ENCODE measurements at regions not wholly inside any gene's neighbourhood (a gene's known extent, or its start where the extent isn't known, plus 50 kb on each side); places are given as distances from the start of the nearest gene placed in this dataset.

GRCh38 chr5:167863883-167864282 is 427.6 kb upstream of the WWC1 start:
- TF ChIP-seq, protein P1, sequence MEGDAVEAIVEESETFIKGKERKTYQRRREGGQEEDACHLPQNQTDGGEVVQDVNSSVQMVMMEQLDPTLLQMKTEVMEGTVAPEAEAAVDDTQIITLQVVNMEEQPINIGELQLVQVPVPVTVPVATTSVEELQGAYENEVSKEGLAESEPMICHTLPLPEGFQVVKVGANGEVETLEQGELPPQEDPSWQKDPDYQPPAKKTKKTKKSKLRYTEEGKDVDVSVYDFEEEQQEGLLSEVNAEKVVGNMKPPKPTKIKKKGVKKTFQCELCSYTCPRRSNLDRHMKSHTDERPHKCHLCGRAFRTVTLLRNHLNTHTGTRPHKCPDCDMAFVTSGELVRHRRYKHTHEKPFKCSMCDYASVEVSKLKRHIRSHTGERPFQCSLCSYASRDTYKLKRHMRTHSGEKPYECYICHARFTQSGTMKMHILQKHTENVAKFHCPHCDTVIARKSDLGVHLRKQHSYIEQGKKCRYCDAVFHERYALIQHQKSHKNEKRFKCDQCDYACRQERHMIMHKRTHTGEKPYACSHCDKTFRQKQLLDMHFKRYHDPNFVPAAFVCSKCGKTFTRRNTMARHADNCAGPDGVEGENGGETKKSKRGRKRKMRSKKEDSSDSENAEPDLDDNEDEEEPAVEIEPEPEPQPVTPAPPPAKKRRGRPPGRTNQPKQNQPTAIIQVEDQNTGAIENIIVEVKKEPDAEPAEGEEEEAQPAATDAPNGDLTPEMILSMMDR (IDR thresholded peaks at IDR 0.05; ENCODE audit: insufficient read depth, low read length): no peak
- no peak for DNase-seq (ENCODE audit: low read depth)

GRCh38 chr5:167864801-167865200 is 426.6 kb upstream of the WWC1 start:
- TF ChIP-seq, protein P1 (IDR thresholded peaks at IDR 0.05; ENCODE audit: insufficient read depth, low read length): no peak
- DNase-seq (ENCODE audit: low read depth): no peak
- H3K4me3 ChIP-seq (ENCODE audit: low read depth, low read length): no peak overlapping the region

More at GRCh38 chr5:167863883-167864282, 427.6 kb upstream of the WWC1 start:
- no peak overlapping the region for H3K4me3 ChIP-seq (ENCODE audit: low read depth, low read length)

- H3K4me3 ChIP-seq (ENCODE audit: low read depth, low read length): no peak overlapping the region
- TF ChIP-seq, protein P1 (IDR thresholded peaks at IDR 0.05; ENCODE audit: insufficient read depth, low read length): no peak
- no peak for DNase-seq (ENCODE audit: low read depth)
These were observed 424.6 kb upstream of the WWC1 start for GRCh38 chr5:167866797-167867196.

GRCh38 chr5:167867281-167867680 is 424.2 kb upstream of the WWC1 start:
- no peak for DNase-seq (ENCODE audit: low read depth)
- H3K4me3 ChIP-seq (ENCODE audit: low read depth, low read length): no peak overlapping the region
- TF ChIP-seq, protein P1 (IDR thresholded peaks at IDR 0.05; ENCODE audit: insufficient read depth, low read length): no peak

GRCh38 chr5:167869125-167869524 is 422.3 kb upstream of the WWC1 start:
- DNase-seq (ENCODE audit: low read depth): no peak
- TF ChIP-seq, protein P1 (IDR thresholded peaks at IDR 0.05; ENCODE audit: insufficient read depth, low read length): no peak

DNA sequence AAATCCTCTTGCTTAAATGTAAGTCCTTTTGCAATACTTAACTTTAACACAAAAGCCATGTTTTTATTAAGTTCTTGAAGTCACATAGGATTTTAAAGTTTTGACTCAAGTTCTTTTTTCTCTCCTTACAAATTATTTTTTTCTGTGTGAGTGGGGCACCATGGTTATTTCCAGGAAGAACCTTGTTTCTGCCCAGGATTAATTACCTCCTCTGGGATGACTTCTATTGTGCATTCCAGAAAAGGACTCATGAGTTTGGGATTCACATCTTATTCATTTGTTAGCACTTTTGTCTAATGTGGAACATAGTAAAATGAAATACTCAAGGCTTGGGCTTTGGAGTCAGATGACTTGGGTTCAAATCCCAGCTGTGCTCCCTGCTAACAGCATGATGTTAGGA is 421.4 kb upstream of the WWC1 start:
- no peak for DNase-seq (ENCODE audit: low read depth)
- TF ChIP-seq, protein P1 (IDR thresholded peaks at IDR 0.05; ENCODE audit: insufficient read depth, low read length): no peak

More at GRCh38 chr5:167869125-167869524, 422.3 kb upstream of the WWC1 start:
- H3K4me3 ChIP-seq (ENCODE audit: low read depth, low read length): no peak overlapping the region

GRCh38 chr5:167871091-167871490 is 420.4 kb upstream of the WWC1 start:
- TF ChIP-seq, protein P1 (IDR thresholded peaks at IDR 0.05; ENCODE audit: insufficient read depth, low read length): no peak
- no peak for DNase-seq (ENCODE audit: low read depth)

More for the DNA sequence above, 421.4 kb upstream of the WWC1 start:
- H3K4me3 ChIP-seq (ENCODE audit: low read depth, low read length): no peak overlapping the region

More at GRCh38 chr5:167871091-167871490, 420.4 kb upstream of the WWC1 start:
- no peak overlapping the region for H3K4me3 ChIP-seq (ENCODE audit: low read depth, low read length)
